H1 (cell line): ENCODE measurements at regions not wholly inside any gene's neighbourhood (a gene's known extent, or its start where the extent isn't known, plus 50 kb on each side); places are given as distances from the start of the nearest gene placed in this dataset.

Experiments
- CTCF ChIA-PET: fragments of 300-600 bp; sonication (Branson Sonifier 250); formaldehyde crosslinking; loops from one replicate; lab custom pipeline; 2021; ENCODE audit not compliant: partially characterized antibody; lab: Charles Lee
- POLR2A ChIA-PET: fragments of 300-600 bp; sonication (Branson Sonifier 250); formaldehyde crosslinking; loops from one replicate; lab custom pipeline; 2021; ENCODE audit warnings: inconsistent platforms; ENCODE audit not compliant: partially characterized antibody; lab: Charles Lee
- DNase-seq, 2 experiments: peaks; one replicate each; pipeline versions ENCODE4 v3.0.0 to v3.0.0-alpha.2; 2010 to 2022; ENCODE audit warnings: low spot score in 2 of 2, low read depth in 1 of 2, mixed read lengths in 1 of 2
- FAIRE-seq: peaks from 2 replicates; lab custom pipeline; 2011; peaks lifted over from hg19 to GRCh38; lab: Jason Lieb, UNC
- H2AFZ ChIP-seq: 2 replicates; pipeline ENCODE4 v1.8.1; 2012; ENCODE audit warnings: low read length, inconsistent platforms
- H2AK5ac ChIP-seq: 2 replicates; pipeline ENCODE4 v1.6.1; 2013; ENCODE audit warnings: low read depth, low read length
- H2BK120ac ChIP-seq: replicated peaks from 2 replicates; pipeline ENCODE3; 2013; ENCODE audit warnings: low read depth, low read length, inconsistent platforms
- H2BK12ac ChIP-seq: 2 replicates; pipeline ENCODE4 v1.6.1; 2013; ENCODE audit warnings: low read depth, low read length
- H2BK15ac ChIP-seq: 2 replicates; pipeline ENCODE4 v1.6.1; 2013; ENCODE audit warnings: low read length
- H2BK20ac ChIP-seq: 2 replicates; pipeline ENCODE4 v1.6.1; 2013; ENCODE audit warnings: low read length
- H2BK5ac ChIP-seq: 2 replicates; pipeline ENCODE4 v1.6.1; 2013; ENCODE audit warnings: low read depth, low read length
- H3K14ac ChIP-seq: 2 replicates; pipeline ENCODE4 v1.6.1; 2013; ENCODE audit warnings: inconsistent platforms; ENCODE audit not compliant: insufficient read length
- H3K18ac ChIP-seq: 2 replicates; pipeline ENCODE4 v1.6.1; 2013; ENCODE audit warnings: low read length; ENCODE audit errors: extremely low read depth
- H3K23ac ChIP-seq: 2 replicates; pipeline ENCODE4 v1.6.1; 2013; ENCODE audit warnings: inconsistent platforms; ENCODE audit not compliant: insufficient read length
- H3K23me2 ChIP-seq: 2 replicates; pipeline ENCODE4 v1.6.1; 2013; ENCODE audit warnings: low read depth, low read length
- H3K27ac ChIP-seq: 2 replicates; pipeline ENCODE4 v1.6.1; 2011; ENCODE audit warnings: low read depth, low read length, inconsistent platforms
- H3K27me3 ChIP-seq, 4 experiments: replicated peaks in 1 of 4; 1 replicate in 1 of 4; 2 replicates in 3 of 4; pipeline versions ENCODE4 v1.6.1 to v1.8.1; 2011 to 2013; ENCODE audit warnings: low read length in 3 of 4, mild to moderate bottlenecking in 3 of 4, inconsistent platforms in 2 of 4, mixed read lengths in 2 of 4, moderate library complexity in 1 of 4; ENCODE audit not compliant: control insufficient read depth in 3 of 4, insufficient read depth in 3 of 4; ENCODE audit errors: extremely low read depth in 1 of 4
- H3K36me3 ChIP-seq, 4 experiments: 2 replicates each; pipeline versions ENCODE4 v1.6.1 to v1.8.1; 2011 to 2013; ENCODE audit warnings: mild to moderate bottlenecking in 4 of 4, low read length in 3 of 4, moderate library complexity in 2 of 4, control low read depth in 1 of 4, inconsistent platforms in 1 of 4; ENCODE audit not compliant: insufficient read depth in 4 of 4, control insufficient read depth in 2 of 4
- H3K4ac ChIP-seq: replicated peaks from 2 replicates; pipeline ENCODE3; 2013; ENCODE audit warnings: low read length, low read depth, mixed read lengths, inconsistent platforms; ENCODE audit not compliant: insufficient read length
- H3K4me1 ChIP-seq, 4 experiments: replicated peaks in 1 of 4; 1 replicate in 1 of 4; 2 replicates in 3 of 4; pipeline versions ENCODE4 v1.6.1 to v1.8.1; 2011 to 2013; ENCODE audit warnings: low read length in 3 of 4, inconsistent platforms in 2 of 4, mixed read lengths in 1 of 4; ENCODE audit not compliant: insufficient read depth in 4 of 4, control insufficient read depth in 3 of 4
- H3K4me2 ChIP-seq, 2 experiments: 2 replicates each; pipeline versions ENCODE4 v1.6.1 to v1.8.1; 2011 to 2013; ENCODE audit warnings: low read depth in 2 of 2, low read length in 2 of 2, control low read depth in 1 of 2, inconsistent platforms in 1 of 2, mild to moderate bottlenecking in 1 of 2; ENCODE audit not compliant: insufficient read depth in 1 of 2
- H3K4me3 ChIP-seq, 4 experiments: fragments of 200-600, 300-600 bp in 1 of 4; sonication (generic), shearing (Covaris generic), sonication (Bioruptor Twin) in 1 of 4; 2 replicates each; pipeline versions ENCODE4 v1.5.1 to v1.8.1; 2011 to 2016; ENCODE audit warnings: low read length in 4 of 4, low read depth in 3 of 4, control low read depth in 2 of 4, inconsistent platforms in 2 of 4, mild to moderate bottlenecking in 2 of 4, mixed read lengths in 1 of 4, moderate library complexity in 1 of 4; ENCODE audit not compliant: insufficient read depth in 2 of 4; ENCODE audit errors: extremely low read depth in 1 of 4
- H3K56ac ChIP-seq: replicated peaks from 2 replicates; pipeline ENCODE3; 2013; ENCODE audit warnings: low read depth, mild to moderate bottlenecking, mixed read lengths, low read length, inconsistent platforms; ENCODE audit not compliant: insufficient read length
- H3K79me1 ChIP-seq: 2 replicates; pipeline ENCODE4 v1.6.1; 2013; ENCODE audit warnings: low read depth, low read length, control low read depth
- H3K79me2 ChIP-seq, 2 experiments: 2 replicates each; pipeline versions ENCODE4 v1.6.1 to v1.8.1; 2012 to 2013; ENCODE audit warnings: low read length in 2 of 2, mild to moderate bottlenecking in 2 of 2, inconsistent platforms in 1 of 2; ENCODE audit not compliant: insufficient read depth in 2 of 2, control insufficient read depth in 1 of 2
- H3K9ac ChIP-seq, 4 experiments: replicated peaks in 1 of 4; 1 replicate in 1 of 4; 2 replicates in 3 of 4; pipeline versions ENCODE4 v1.6.1 to v1.8.1; 2011 to 2013; ENCODE audit warnings: low read depth in 3 of 4, low read length in 3 of 4, control low read depth in 2 of 4, mild to moderate bottlenecking in 2 of 4, moderate library complexity in 2 of 4, inconsistent platforms in 1 of 4; ENCODE audit errors: extremely low read depth in 1 of 4
- H3K9me3 ChIP-seq, 2 experiments: 2 replicates each; pipeline versions ENCODE4 v1.6.1 to v1.8.1; 2012 to 2013; ENCODE audit warnings: mild to moderate bottlenecking in 2 of 2, moderate library complexity in 2 of 2, control low read depth in 1 of 2, inconsistent platforms in 1 of 2, low read depth in 1 of 2, low read length in 1 of 2, mixed read lengths in 1 of 2; ENCODE audit not compliant: insufficient read depth in 2 of 2
- H4K20me1 ChIP-seq, 2 experiments: replicated peaks in 1 of 2; 2 replicates each; pipeline versions ENCODE3 to v1.8.1; 2011 to 2013; ENCODE audit warnings: inconsistent platforms in 2 of 2, low read length in 2 of 2, mild to moderate bottlenecking in 1 of 2; ENCODE audit not compliant: insufficient read depth in 2 of 2, control insufficient read depth in 1 of 2
- H4K5ac ChIP-seq: 2 replicates; pipeline ENCODE4 v1.6.1; 2013; ENCODE audit warnings: low read length, low read depth, mixed read lengths, inconsistent platforms; ENCODE audit not compliant: insufficient read length
- H4K8ac ChIP-seq: 2 replicates; pipeline ENCODE4 v1.8.0; 2013; ENCODE audit warnings: mild to moderate bottlenecking, moderate library complexity, low read length, inconsistent platforms; ENCODE audit not compliant: insufficient read depth; ENCODE audit errors: extremely low read depth
- H4K91ac ChIP-seq: replicated peaks from 2 replicates; pipeline ENCODE3; 2013; ENCODE audit warnings: low read length, mixed read lengths, inconsistent platforms; ENCODE audit not compliant: insufficient read length
- BACH1 ChIP-seq: IDR thresholded peaks from 2 replicates; pipeline ENCODE4 v1.6.1; 2012; ENCODE audit warnings: low read length, improper control_type of control experiment
- NRF1 ChIP-seq: IDR thresholded peaks from 2 replicates; pipeline ENCODE4 v1.6.1; 2011; ENCODE audit warnings: mild to moderate bottlenecking, low read depth, low read length, improper control_type of control experiment
- WGBS, 2 experiments: shearing (Covaris generic) in 1 of 2; methylation state at CpG; one replicate each; pipeline versions ENCODE4 v1.1.6 to v1.1.7; 2013 to 2015; ENCODE audit warnings: low lambda C conversion rate in 2 of 2, mixed read lengths in 2 of 2, inconsistent platforms in 1 of 2, low coverage in 1 of 2, missing lambda C conversion rate in 1 of 2; ENCODE audit not compliant: insufficient replicate concordance in 2 of 2, insufficient coverage in 1 of 2, insufficient read length in 1 of 2; ENCODE audit errors: extremely low coverage in 1 of 2, missing lambda C conversion rate in 1 of 2; 5-methylcytosine and 5-hydroxymethylcytosine counted together

GRCh38 chr20:56798634-56799033 lies 169.5 kb downstream of the TFAP2C start:
- Histone ChIP-seq H3K56ac (no peak overlapping the region), H3K9ac (no peak overlapping the region), H3K79me1 (no peaks in the 10 kb centered on the region), H4K91ac (no peak overlapping the region), H3K27me3 (no peaks in the 10 kb centered on the region), H3K79me2 (no peaks in the 10 kb centered on the region), H3K23me2 (no peaks in the 10 kb centered on the region), H3K36me3 (no peaks in the 10 kb centered on the region), H3K23ac (no peak overlapping the region), H4K20me1 (no peaks in the 10 kb centered on the region), H2BK12ac (no peak overlapping the region), H4K8ac (no peak overlapping the region), H3K14ac (no peak overlapping the region), H2BK20ac (no peak overlapping the region), H2AFZ (no peak overlapping the region), H3K4me1 (no peaks in the 10 kb centered on the region), H3K18ac (no peak overlapping the region), H3K4ac (no peak overlapping the region), H2BK120ac (no peak overlapping the region), H4K5ac (no peak overlapping the region), H3K27ac (no peak overlapping the region), H3K4me2 (no peak overlapping the region), H2AK5ac (no peak overlapping the region), H3K9me3 (peaks cover 4 to 6% of the 10 kb centered on the region in 2 experiments; a peak in 3 of 4 replicates), H2BK5ac (no peak overlapping the region), H3K4me3 (no peak overlapping the region), H2BK15ac (no peak overlapping the region)
- 89% methylated on average over 1 of the region's 1 CpG; no CpG with 5 or more reads in 1 of the 2 experiments for WGBS, 2 experiments
- TF ChIP-seq NRF1, result no peak
- TF ChIP-seq BACH1, result no peak
- POLR2A ChIA-PET, result no interaction called here
- no peak for FAIRE-seq
- no peak for DNase-seq
- CTCF ChIA-PET, result interaction anchor here (0.7 kb wide), 1 partner anchor 169 kb away, joined by 3 read pairs; no protein-coding TSS in a partner anchor
